ENCODE measurements at regions not wholly inside any gene's neighbourhood (a gene's known extent, or its start where the extent isn't known, plus 50 kb on each side); places are given as distances from the start of the nearest gene placed in this dataset.

DNA sequence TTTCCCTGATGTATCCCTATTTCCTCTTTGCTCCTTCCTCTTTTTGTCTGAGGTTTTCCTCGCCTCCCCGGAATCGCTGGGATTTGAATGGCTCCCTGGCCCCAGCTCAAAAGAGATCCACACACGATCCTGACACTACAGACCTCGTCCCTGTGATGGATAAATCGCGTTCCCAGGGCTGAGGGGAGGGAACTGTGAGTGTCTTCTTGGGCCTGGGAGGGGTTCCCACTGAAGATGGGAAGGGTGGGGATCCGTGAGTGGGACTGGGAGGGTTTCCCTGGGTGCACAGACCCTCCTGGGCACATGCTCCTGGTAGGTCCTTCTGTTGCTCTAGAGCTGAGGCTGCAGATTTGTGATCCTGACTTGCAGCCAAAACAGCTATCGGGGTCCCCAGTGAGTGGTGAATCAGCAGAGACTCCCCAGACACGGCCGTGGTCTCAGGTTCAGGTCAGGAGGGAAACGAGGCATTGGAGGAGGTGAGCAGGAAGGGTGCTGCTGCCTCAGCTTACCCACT lies 591.0 kb downstream of the PTPRU start:
- no peak overlapping the region for H3K27ac ChIP-seq
- POLR2A ChIA-PET (ENCODE audit: low non-redundant PET) = no interaction called here
- TF ChIP-seq, protein P1, sequence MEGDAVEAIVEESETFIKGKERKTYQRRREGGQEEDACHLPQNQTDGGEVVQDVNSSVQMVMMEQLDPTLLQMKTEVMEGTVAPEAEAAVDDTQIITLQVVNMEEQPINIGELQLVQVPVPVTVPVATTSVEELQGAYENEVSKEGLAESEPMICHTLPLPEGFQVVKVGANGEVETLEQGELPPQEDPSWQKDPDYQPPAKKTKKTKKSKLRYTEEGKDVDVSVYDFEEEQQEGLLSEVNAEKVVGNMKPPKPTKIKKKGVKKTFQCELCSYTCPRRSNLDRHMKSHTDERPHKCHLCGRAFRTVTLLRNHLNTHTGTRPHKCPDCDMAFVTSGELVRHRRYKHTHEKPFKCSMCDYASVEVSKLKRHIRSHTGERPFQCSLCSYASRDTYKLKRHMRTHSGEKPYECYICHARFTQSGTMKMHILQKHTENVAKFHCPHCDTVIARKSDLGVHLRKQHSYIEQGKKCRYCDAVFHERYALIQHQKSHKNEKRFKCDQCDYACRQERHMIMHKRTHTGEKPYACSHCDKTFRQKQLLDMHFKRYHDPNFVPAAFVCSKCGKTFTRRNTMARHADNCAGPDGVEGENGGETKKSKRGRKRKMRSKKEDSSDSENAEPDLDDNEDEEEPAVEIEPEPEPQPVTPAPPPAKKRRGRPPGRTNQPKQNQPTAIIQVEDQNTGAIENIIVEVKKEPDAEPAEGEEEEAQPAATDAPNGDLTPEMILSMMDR (conservative IDR thresholded peaks at IDR 0.05; ENCODE audit: low read depth) = no peak
- CTCF ChIA-PET = interaction anchor here (0.8 kb wide), 1 partner anchor 553 kb away, joined by 5 read pairs; no protein-coding TSS in a partner anchor
- no peak for DNase-seq (ENCODE audit: low spot score)

DNA sequence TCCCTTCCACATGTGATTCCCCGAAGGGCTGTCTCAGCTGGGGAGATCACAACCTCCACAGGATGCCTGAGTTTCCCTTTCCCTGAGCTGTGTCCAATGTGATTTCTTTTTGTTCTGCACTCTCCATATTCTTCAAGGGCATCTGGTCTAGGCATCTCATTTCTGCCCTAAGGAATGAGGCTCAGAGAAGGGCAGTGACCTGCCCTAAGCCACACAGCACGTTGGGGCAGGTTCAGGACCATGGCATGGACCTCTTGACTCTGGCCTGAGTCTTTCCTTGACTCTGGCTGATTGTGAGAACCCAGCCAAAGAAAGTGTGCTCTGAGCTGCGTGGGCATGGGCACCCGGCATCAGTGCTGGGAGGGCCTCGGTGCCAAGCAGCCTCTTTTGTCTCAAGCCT lies 590.3 kb downstream of the PTPRU start:
- DNase-seq (ENCODE audit: low spot score) = no peak
- POLR2A ChIA-PET (ENCODE audit: low non-redundant PET) = no interaction called here
- CTCF ChIA-PET = interaction anchor here (0.8 kb wide), 1 partner anchor 554 kb away, joined by 5 read pairs; no protein-coding TSS in a partner anchor
- no peak overlapping the region for H3K27ac ChIP-seq
- TF ChIP-seq, protein P1 (conservative IDR thresholded peaks at IDR 0.05; ENCODE audit: low read depth) = no peak

GRCh38 chr1:29825941-29826415 lies 589.7 kb downstream of the PTPRU start:
- no peak for DNase-seq (ENCODE audit: low spot score)
- TF ChIP-seq, protein P1 (conservative IDR thresholded peaks at IDR 0.05; ENCODE audit: low read depth) = no peak
- ChIA-PET CTCF (no interaction called here), POLR2A (ENCODE audit: low non-redundant PET) (no interaction called here)
- H3K27ac ChIP-seq = no peak overlapping the region

GRCh38 chr1:29825274-29825940 lies 589.1 kb downstream of the PTPRU start:
- no peak overlapping the region for H3K27ac ChIP-seq
- TF ChIP-seq, protein P1 (conservative IDR thresholded peaks at IDR 0.05; ENCODE audit: low read depth) = no peak
- ChIA-PET CTCF (no interaction called here), POLR2A (ENCODE audit: low non-redundant PET) (no interaction called here)
- DNase-seq (ENCODE audit: low spot score) = no peak

DNA sequence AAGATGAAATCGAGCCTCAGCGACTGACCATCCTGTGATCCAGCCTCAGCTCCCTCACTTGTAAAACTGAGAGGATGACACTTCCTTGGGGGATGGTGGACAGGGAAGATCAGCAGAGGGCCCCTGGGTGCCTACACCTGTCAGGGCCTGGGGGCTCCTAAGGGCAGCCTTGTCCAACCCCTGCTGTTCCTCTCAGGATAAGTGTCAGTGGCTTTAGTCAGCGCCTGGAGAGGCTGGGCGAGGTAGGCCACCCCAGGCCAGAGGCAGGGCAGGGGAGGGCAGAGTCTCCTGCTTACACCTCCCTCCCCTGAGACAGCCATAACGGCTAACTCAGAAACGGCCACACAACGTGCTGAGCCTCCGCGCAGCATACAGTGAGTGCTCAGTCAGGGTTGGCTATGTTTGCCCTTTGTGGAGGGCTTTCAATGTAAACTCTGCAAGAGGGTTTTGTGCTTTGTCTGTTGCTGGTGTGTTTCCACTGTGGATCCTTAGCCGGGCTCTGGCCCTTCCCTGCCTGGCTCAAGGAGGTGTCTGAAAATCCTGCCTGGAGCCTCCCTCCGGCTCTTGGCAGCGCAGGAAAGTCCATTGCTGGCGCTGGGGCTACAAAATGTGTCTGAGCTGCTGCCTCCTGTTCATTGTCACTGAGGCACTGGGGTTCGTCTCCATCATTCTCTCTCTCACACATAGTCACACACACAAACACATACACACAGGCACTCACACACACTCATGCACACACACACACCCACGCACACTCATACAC lies 588.4 kb downstream of the PTPRU start:
- TF ChIP-seq, protein P1 (conservative IDR thresholded peaks at IDR 0.05; ENCODE audit: low read depth) = no peak
- POLR2A ChIA-PET (ENCODE audit: low non-redundant PET) = no interaction called here
- DNase-seq (ENCODE audit: low spot score) = no peak
- CTCF ChIA-PET = no interaction called here
- no peak overlapping the region for H3K27ac ChIP-seq

DNA sequence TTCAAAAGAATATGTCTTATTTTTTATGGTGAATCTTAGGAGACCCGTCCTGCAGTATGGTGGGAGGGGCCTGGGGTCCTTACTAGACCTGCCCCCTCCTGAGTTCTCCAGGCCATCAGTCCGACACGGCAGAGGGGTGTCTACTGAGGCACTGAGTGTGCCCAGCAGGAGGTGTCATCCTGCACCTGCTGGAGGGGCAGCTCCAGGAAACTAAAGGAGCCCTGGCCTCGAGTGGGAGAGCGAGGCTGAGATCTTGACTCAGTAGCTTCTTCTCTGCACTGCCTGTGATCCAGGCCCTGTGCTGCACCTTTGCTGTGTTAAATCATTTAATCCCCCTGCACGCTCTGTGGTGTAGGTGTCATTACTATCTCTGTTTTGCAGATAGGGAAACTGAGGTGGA lies 587.7 kb downstream of the PTPRU start:
- POLR2A ChIA-PET (ENCODE audit: low non-redundant PET) = no interaction called here
- TF ChIP-seq, protein P1 (conservative IDR thresholded peaks at IDR 0.05; ENCODE audit: low read depth) = no peak
- DNase-seq (ENCODE audit: low spot score) = no peak
- H3K27ac ChIP-seq = no peak overlapping the region
- CTCF ChIA-PET = no interaction called here

Data from RWPE1 (cell line).